Hepatocyte (in vitro differentiated cells): ENCODE measurements at regions not wholly inside any gene's neighbourhood (a gene's known extent, or its start where the extent isn't known, plus 50 kb on each side); places are given as distances from the start of the nearest gene placed in this dataset.
A peak's percentile ranks its signal among the peaks of the same experiment; 100 is the strongest.

Source experiments
- DNase-seq: peaks from one replicate; pipeline ENCODE4 v3.0.0-alpha.2; 2016; ENCODE audit warnings: low spot score
- H2AFZ ChIP-seq: fragments of 200-600 bp; sonication (generic); 2 replicates; pipeline ENCODE4 v1.6.0; 2016; ENCODE audit warnings: antibody characterized with exemption, mild to moderate bottlenecking
- H3K27ac ChIP-seq: fragments of 200-600 bp; sonication (generic); 2 replicates; pipeline ENCODE4 v1.5.1; 2016; ENCODE audit warnings: mild to moderate bottlenecking
- H3K27me3 ChIP-seq: fragments of 200-600 bp; sonication (generic); 2 replicates; pipeline ENCODE4 v1.6.1; 2016
- H3K36me3 ChIP-seq: fragments of 200-600 bp; sonication (generic); replicated peaks from 2 replicates; pipeline ENCODE4 v1.5.1; 2016; ENCODE audit warnings: low read depth; ENCODE audit not compliant: insufficient read depth
- H3K4me1 ChIP-seq: fragments of 200-600 bp; sonication (generic); 2 replicates; pipeline ENCODE4 v1.5.1; 2016; ENCODE audit warnings: mild to moderate bottlenecking, moderate library complexity; ENCODE audit not compliant: insufficient read depth
- H3K4me2 ChIP-seq: fragments of 200-600 bp; sonication (generic); 2 replicates; pipeline ENCODE4 v1.6.0; 2016
- H3K4me3 ChIP-seq: fragments of 200-600 bp; sonication (generic); 2 replicates; pipeline ENCODE4 v1.5.1; 2016; ENCODE audit warnings: mild to moderate bottlenecking
- H3K79me2 ChIP-seq: fragments of 200-600 bp; sonication (generic); 2 replicates; pipeline ENCODE4 v1.6.0; 2017; ENCODE audit warnings: mild to moderate bottlenecking
- H3K9me2 ChIP-seq: fragments of 200-600 bp; sonication (generic); replicated peaks from 2 replicates; pipeline ENCODE4 v1.6.0; 2017; ENCODE audit warnings: mild to moderate bottlenecking; ENCODE audit not compliant: insufficient read depth
- H3K9me3 ChIP-seq: fragments of 200-600 bp; sonication (generic); 2 replicates; pipeline ENCODE4 v1.5.1; 2016; ENCODE audit warnings: low read depth, mild to moderate bottlenecking
- H4K20me1 ChIP-seq: fragments of 200-600 bp; sonication (generic); 2 replicates; pipeline ENCODE4 v1.6.0; 2016; ENCODE audit warnings: mild to moderate bottlenecking; ENCODE audit not compliant: insufficient read depth, poor library complexity, severe bottlenecking
- CTCF ChIP-seq: fragments of 200-600 bp; sonication (generic); IDR thresholded peaks from 2 replicates; pipeline ENCODE4 v1.5.1; 2016; ENCODE audit warnings: antibody characterized with exemption, mild to moderate bottlenecking; ENCODE audit not compliant: poor library complexity
- EZH2 ChIP-seq: fragments of 200-600 bp; sonication (generic); IDR thresholded peaks from 2 replicates; pipeline ENCODE4 v1.6.1; 2016; ENCODE audit warnings: antibody characterized with exemption, mild to moderate bottlenecking, borderline replicate concordance
- EZH2phosphoT487 ChIP-seq: fragments of 200-600 bp; sonication (generic); IDR thresholded peaks from one replicate; pipeline ENCODE4 v1.6.1; 2018; ENCODE audit warnings: antibody characterized with exemption, mild to moderate bottlenecking, low read depth, moderate library complexity; ENCODE audit not compliant: unreplicated experiment, severe bottlenecking
- WGBS: methylation state at CpG from one replicate; pipeline ENCODE4 v1.1.6; 2016; ENCODE audit warnings: low lambda C conversion rate; ENCODE audit errors: missing lambda C conversion rate; 5-methylcytosine and 5-hydroxymethylcytosine counted together

DNA sequence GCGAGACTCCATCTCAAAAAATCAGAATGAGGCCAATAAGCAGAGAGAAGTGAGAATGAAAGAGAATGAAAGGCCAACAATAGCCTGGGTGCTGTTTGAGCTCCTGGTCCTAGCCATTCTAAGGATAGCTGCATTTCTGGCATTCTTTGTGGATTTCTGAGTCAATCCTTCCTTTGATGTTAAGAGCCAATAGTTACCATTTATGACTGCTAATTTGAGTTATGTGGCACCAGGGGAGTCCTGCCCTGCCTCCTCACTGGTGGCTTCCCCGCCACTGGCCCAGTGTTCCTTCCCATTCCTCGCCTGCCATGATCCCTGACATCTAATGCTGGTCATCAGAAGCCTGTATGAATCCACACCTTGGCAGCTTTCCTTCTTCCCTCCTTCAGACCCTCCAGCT, 991.2 kb downstream of the UQCRFS1 start:
- no peaks in the 10 kb centered on the region for H3K9me2 ChIP-seq
- no peaks in the 10 kb centered on the region for H3K4me1 ChIP-seq
- H3K9me3 ChIP-seq = no peaks in the 10 kb centered on the region
- no peak overlapping the region for H3K4me3 ChIP-seq
- no peak for TF ChIP-seq EZH2
- no peak for TF ChIP-seq EZH2phosphoT487
- no peaks in the 10 kb centered on the region for H3K27me3 ChIP-seq
- H3K27ac ChIP-seq = no peak overlapping the region
- H2AFZ ChIP-seq = no peak overlapping the region
- H3K4me2 ChIP-seq = no peak overlapping the region
- no peak for DNase-seq
- H3K79me2 ChIP-seq = no peaks in the 10 kb centered on the region
- 72% methylated on average over 3 of the region's 3 CpGs for WGBS
- no peaks in the 10 kb centered on the region for H4K20me1 ChIP-seq
- no peaks in the 10 kb centered on the region for H3K36me3 ChIP-seq

GRCh38 chr19:28218728-28219127, 994.2 kb downstream of the UQCRFS1 start:
- no peak overlapping the region for H3K4me2 ChIP-seq
- H3K79me2 ChIP-seq = no peaks in the 10 kb centered on the region
- no peak for DNase-seq
- TF ChIP-seq EZH2 = no peak
- TF ChIP-seq EZH2phosphoT487 = no peak
- no peak for TF ChIP-seq CTCF
- H3K9me3 ChIP-seq = no peaks in the 10 kb centered on the region
- no peaks in the 10 kb centered on the region for H3K36me3 ChIP-seq
- H3K9me2 ChIP-seq = no peaks in the 10 kb centered on the region
- no peak overlapping the region for H3K27ac ChIP-seq
- H3K4me3 ChIP-seq = no peak overlapping the region
- H2AFZ ChIP-seq = no peak overlapping the region
- no peaks in the 10 kb centered on the region for H4K20me1 ChIP-seq
- H3K27me3 ChIP-seq = no peaks in the 10 kb centered on the region
- 47% methylated on average over 5 of the region's 5 CpGs for whole genome bisulfite sequencing
- no peaks in the 10 kb centered on the region for H3K4me1 ChIP-seq

- Histone ChIP-seq H4K20me1 (no peaks in the 10 kb centered on the region), H3K36me3 (no peaks in the 10 kb centered on the region), H3K4me1 (no peaks in the 10 kb centered on the region), H3K27ac (no peak overlapping the region), H3K4me3 (no peak overlapping the region), H2AFZ (no peak overlapping the region), H3K9me2 (no peaks in the 10 kb centered on the region), H3K27me3 (no peaks in the 10 kb centered on the region), H3K79me2 (no peaks in the 10 kb centered on the region), H3K9me3 (no peaks in the 10 kb centered on the region), H3K4me2 (no peak overlapping the region)
- no peak for DNase-seq
- WGBS = 32% methylated on average over 1 of the region's 1 CpG
- TF ChIP-seq EZH2 (no peak), CTCF (peak; percentile 34)
Measured at GRCh38 chr19:28217022-28217421, 995.9 kb downstream of the UQCRFS1 start.

GRCh38 chr19:28213470-28214082, 999.4 kb downstream of the UQCRFS1 start:
- no peaks in the 10 kb centered on the region for H3K9me2 ChIP-seq
- H3K36me3 ChIP-seq = no peaks in the 10 kb centered on the region
- no peak for DNase-seq
- no peaks in the 10 kb centered on the region for H3K27me3 ChIP-seq
- TF ChIP-seq EZH2 = no peak
- TF ChIP-seq EZH2phosphoT487 = no peak
- TF ChIP-seq CTCF = no peak
- no peaks in the 10 kb centered on the region for H3K79me2 ChIP-seq
- no peak overlapping the region for H3K4me3 ChIP-seq
- 83% methylated on average over 6 of the region's 6 CpGs for WGBS
- no peak overlapping the region for H2AFZ ChIP-seq
- no peaks in the 10 kb centered on the region for H3K9me3 ChIP-seq
- no peaks in the 10 kb centered on the region for H3K4me1 ChIP-seq
- no peak overlapping the region for H3K4me2 ChIP-seq
- H3K27ac ChIP-seq = no peak overlapping the region
- H4K20me1 ChIP-seq = no peaks in the 10 kb centered on the region
